ENCODE measurements at regions not wholly inside any gene's neighbourhood (a gene's known extent, or its start where the extent isn't known, plus 50 kb on each side); places are given as distances from the start of the nearest gene placed in this dataset.

DNA sequence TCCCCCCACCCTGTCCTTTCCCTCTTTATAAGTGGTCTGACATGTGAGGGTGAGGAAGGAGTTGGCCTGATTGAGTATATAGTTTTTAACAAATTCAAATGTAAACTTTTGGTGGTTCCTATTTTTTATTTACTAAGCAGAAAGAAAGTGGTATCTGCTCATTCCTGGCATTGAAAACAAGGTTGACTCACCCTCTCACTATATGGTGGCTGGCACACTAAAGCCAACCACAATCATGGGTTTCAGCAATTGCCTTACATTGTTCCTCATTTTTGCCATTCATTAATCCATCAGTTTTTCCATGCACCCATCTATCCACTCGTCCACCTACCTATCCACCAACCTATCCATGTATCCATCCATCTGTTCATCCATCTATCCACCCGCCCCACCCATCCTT is 75.4 kb upstream of the IGFBP5 start:
- no peaks in the 10 kb centered on the region for H3K9me3 ChIP-seq (ENCODE audit: low read length)
- no peaks in the 10 kb centered on the region for H3K79me2 ChIP-seq (ENCODE audit: low read length)
- no peaks in the 10 kb centered on the region for H3K27me3 ChIP-seq (ENCODE audit: low read length)
- H3K9ac ChIP-seq (ENCODE audit: low read length), result no peak overlapping the region
- DNase-seq, result no peak
- H4K20me1 ChIP-seq (ENCODE audit: insufficient read depth, low read depth, low read length), result no peaks in the 10 kb centered on the region
- H3K4me3 ChIP-seq (ENCODE audit: low read length), result no peak overlapping the region
- no peaks in the 10 kb centered on the region for H3K9me2 ChIP-seq (replicated peaks; ENCODE audit: insufficient read depth, low read length)
- no peaks in the 10 kb centered on the region for H3K4me1 ChIP-seq (ENCODE audit: low read length)
- no peaks in the 10 kb centered on the region for H3K36me3 ChIP-seq (ENCODE audit: insufficient read depth, low read length)
- no peak overlapping the region for H3K4me2 ChIP-seq (ENCODE audit: low read depth, low read length, poor library complexity, severe bottlenecking)
- H3K27ac ChIP-seq (ENCODE audit: low read length), result no peak overlapping the region
- no peak overlapping the region for H2AFZ ChIP-seq (ENCODE audit: low read length)

DNA sequence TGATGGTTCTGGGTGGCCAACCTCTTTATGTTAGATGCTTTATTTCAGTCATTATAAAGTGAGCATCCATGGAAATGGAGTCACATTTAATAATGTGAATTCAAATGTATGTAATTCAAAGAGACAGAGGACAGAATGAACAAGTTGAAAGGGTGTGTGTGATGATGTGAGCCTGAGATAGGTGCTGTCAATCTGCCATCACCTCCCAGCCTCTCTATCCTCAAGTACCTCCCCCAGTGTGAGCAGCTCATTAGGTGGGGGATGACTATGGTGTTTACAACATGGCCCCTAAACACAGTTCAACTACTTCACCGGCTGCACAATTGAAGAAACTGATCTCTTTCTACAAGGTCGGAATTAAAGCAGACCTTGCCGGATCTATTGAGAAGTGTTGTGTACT is 74.7 kb upstream of the IGFBP5 start:
- no peak overlapping the region for H2AFZ ChIP-seq (ENCODE audit: low read length)

DNA sequence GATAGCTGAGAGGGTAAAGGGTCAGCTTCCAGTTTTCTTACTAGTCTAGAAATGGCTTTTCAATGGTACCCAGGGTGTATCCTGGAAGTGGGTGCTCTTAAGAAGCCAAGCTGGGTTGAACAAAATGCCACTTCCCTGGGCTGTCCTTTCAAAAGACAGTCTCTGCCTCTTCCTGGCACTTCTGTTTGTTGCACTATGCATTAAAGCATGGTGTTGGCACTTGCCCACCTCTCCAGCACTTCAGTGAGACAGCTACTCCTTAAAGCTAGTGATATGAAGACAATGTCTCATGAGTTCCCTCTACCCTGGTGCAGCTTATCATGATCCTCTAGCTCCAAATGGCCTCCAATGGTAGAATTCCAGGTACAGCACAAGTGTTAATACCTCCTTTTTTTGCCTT is 74.3 kb upstream of the IGFBP5 start:
- Histone ChIP-seq H3K36me3 (ENCODE audit: insufficient read depth, low read length) (no peaks in the 10 kb centered on the region), H3K27me3 (ENCODE audit: low read length) (no peaks in the 10 kb centered on the region), H3K4me3 (ENCODE audit: low read length) (no peak overlapping the region), H3K4me1 (ENCODE audit: low read length) (no peaks in the 10 kb centered on the region), H3K9me3 (ENCODE audit: low read length) (no peaks in the 10 kb centered on the region), H3K79me2 (ENCODE audit: low read length) (no peaks in the 10 kb centered on the region), H3K4me2 (ENCODE audit: low read depth, low read length, poor library complexity, severe bottlenecking) (no peak overlapping the region), H3K9ac (ENCODE audit: low read length) (no peak overlapping the region), H2AFZ (ENCODE audit: low read length) (no peak overlapping the region), H3K27ac (ENCODE audit: low read length) (no peak overlapping the region), H4K20me1 (ENCODE audit: insufficient read depth, low read depth, low read length) (no peaks in the 10 kb centered on the region), H3K9me2 (replicated peaks; ENCODE audit: insufficient read depth, low read length) (no peaks in the 10 kb centered on the region)
- DNase-seq, result no peak

More for the DNA sequence above, 74.7 kb upstream of the IGFBP5 start:
- no peaks in the 10 kb centered on the region for H3K27me3 ChIP-seq (ENCODE audit: low read length)
- no peak overlapping the region for H3K4me3 ChIP-seq (ENCODE audit: low read length)
- no peak overlapping the region for H3K4me2 ChIP-seq (ENCODE audit: low read depth, low read length, poor library complexity, severe bottlenecking)
- H3K27ac ChIP-seq (ENCODE audit: low read length), result no peak overlapping the region
- H3K9me3 ChIP-seq (ENCODE audit: low read length), result no peaks in the 10 kb centered on the region
- no peaks in the 10 kb centered on the region for H3K36me3 ChIP-seq (ENCODE audit: insufficient read depth, low read length)
- H4K20me1 ChIP-seq (ENCODE audit: insufficient read depth, low read depth, low read length), result no peaks in the 10 kb centered on the region
- no peak for DNase-seq
- no peaks in the 10 kb centered on the region for H3K4me1 ChIP-seq (ENCODE audit: low read length)
- no peaks in the 10 kb centered on the region for H3K79me2 ChIP-seq (ENCODE audit: low read length)
- H3K9ac ChIP-seq (ENCODE audit: low read length), result no peak overlapping the region
- H3K9me2 ChIP-seq (replicated peaks; ENCODE audit: insufficient read depth, low read length), result no peaks in the 10 kb centered on the region

DNA sequence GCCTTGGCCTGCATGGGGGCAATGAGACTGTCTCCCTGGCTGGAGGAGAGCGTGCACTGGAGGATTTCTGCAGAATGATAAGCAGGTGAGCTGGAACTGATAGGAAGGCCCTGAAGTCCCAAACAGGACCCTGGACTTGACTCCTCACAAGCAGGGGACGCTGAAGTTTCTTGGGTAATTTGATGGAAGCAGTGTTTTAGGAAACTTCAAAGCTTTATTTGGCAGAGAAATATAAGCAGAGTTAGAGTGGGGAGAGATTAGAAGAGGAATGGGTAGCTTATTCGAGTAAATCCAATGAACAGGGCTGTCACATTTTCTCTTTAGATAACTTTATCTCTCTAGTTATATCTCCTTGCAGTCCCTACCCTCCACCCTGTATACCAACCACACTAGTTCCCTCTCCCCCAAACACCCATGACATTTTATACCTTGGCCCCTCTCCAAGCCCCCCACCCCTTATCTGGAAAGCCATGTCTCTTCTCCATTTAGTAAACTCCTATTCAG is 73.6 kb upstream of the IGFBP5 start:
- no peak overlapping the region for H3K27ac ChIP-seq (ENCODE audit: low read length)
- H3K79me2 ChIP-seq (ENCODE audit: low read length), result no peaks in the 10 kb centered on the region
- H3K27me3 ChIP-seq (ENCODE audit: low read length), result no peaks in the 10 kb centered on the region
- H3K9ac ChIP-seq (ENCODE audit: low read length), result no peak overlapping the region
- H2AFZ ChIP-seq (ENCODE audit: low read length), result no peak overlapping the region
- no peaks in the 10 kb centered on the region for H3K4me1 ChIP-seq (ENCODE audit: low read length)
- H3K4me2 ChIP-seq (ENCODE audit: low read depth, low read length, poor library complexity, severe bottlenecking), result no peak overlapping the region
- H3K4me3 ChIP-seq (ENCODE audit: low read length), result no peak overlapping the region
- no peaks in the 10 kb centered on the region for H3K9me2 ChIP-seq (replicated peaks; ENCODE audit: insufficient read depth, low read length)
- no peaks in the 10 kb centered on the region for H4K20me1 ChIP-seq (ENCODE audit: insufficient read depth, low read depth, low read length)
- DNase-seq, result no peak
- no peaks in the 10 kb centered on the region for H3K36me3 ChIP-seq (ENCODE audit: insufficient read depth, low read length)
- no peaks in the 10 kb centered on the region for H3K9me3 ChIP-seq (ENCODE audit: low read length)

DNA sequence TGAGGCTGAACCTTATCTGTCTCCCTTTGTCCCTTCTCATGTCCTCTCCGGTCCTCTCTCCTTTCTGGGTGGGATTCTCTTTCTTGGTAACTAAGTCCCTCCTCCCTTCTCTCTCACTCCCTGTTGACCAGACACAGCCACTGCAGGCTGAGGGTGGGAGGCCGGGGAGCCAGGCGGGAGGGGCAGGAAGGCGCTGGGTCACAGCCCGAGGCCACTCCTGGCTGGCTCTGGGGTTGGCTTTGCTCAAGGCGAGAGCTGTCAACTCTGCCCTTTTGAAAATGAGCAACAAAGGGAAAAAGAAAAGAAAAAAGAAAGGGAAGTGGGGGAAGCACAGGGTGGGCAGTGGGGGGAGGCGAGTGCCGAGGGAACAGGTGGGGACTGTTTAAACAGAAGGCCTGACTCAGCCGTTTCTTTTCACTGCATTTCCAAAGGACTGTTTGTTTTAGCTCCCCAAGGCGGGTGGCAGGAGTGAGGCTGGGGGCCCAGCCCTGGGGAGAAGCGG is 70.5 kb upstream of the IGFBP5 start:
- no peak for DNase-seq

DNA sequence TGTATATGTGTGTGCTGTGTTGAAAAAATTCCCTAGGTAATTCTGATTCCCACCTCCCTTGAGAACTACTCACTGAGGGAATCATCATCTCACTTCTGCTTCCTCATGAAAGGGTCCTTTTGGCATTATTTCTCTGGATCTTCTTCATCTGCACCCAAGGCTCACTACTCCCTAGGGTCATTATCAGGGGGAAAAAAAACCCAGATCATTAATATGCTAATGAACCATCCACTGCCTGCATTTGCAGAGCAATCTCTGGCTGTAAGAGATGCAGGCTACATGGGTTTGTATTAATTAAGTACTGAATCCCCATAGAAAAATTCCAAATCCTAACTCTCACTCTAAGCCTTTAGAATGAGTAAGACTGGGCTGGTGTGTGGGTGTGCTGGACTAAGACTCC is 68.0 kb upstream of the IGFBP5 start:
- no peaks in the 10 kb centered on the region for H3K36me3 ChIP-seq (ENCODE audit: insufficient read depth, low read length)
- H3K4me2 ChIP-seq (ENCODE audit: low read depth, low read length, poor library complexity, severe bottlenecking), result no peak overlapping the region
- H3K9me3 ChIP-seq (ENCODE audit: low read length), result no peaks in the 10 kb centered on the region
- no peak overlapping the region for H3K9ac ChIP-seq (ENCODE audit: low read length)
- H4K20me1 ChIP-seq (ENCODE audit: insufficient read depth, low read depth, low read length), result no peaks in the 10 kb centered on the region
- H3K27me3 ChIP-seq (ENCODE audit: low read length), result no peaks in the 10 kb centered on the region
- no peak for DNase-seq
- no peak overlapping the region for H3K27ac ChIP-seq (ENCODE audit: low read length)
- no peak overlapping the region for H2AFZ ChIP-seq (ENCODE audit: low read length)
- H3K79me2 ChIP-seq (ENCODE audit: low read length), result no peaks in the 10 kb centered on the region
- H3K4me3 ChIP-seq (ENCODE audit: low read length), result no peak overlapping the region
- no peaks in the 10 kb centered on the region for H3K4me1 ChIP-seq (ENCODE audit: low read length)
- H3K9me2 ChIP-seq (replicated peaks; ENCODE audit: insufficient read depth, low read length), result no peaks in the 10 kb centered on the region

More for the DNA sequence above, 70.5 kb upstream of the IGFBP5 start:
- Histone ChIP-seq H3K4me2 (ENCODE audit: low read depth, low read length, poor library complexity, severe bottlenecking) (no peak overlapping the region), H3K27me3 (ENCODE audit: low read length) (no peaks in the 10 kb centered on the region), H3K27ac (ENCODE audit: low read length) (no peak overlapping the region), H3K79me2 (ENCODE audit: low read length) (no peaks in the 10 kb centered on the region), H3K9ac (ENCODE audit: low read length) (no peak overlapping the region), H4K20me1 (ENCODE audit: insufficient read depth, low read depth, low read length) (no peaks in the 10 kb centered on the region), H3K36me3 (ENCODE audit: insufficient read depth, low read length) (no peaks in the 10 kb centered on the region), H3K4me3 (ENCODE audit: low read length) (no peak overlapping the region), H3K9me3 (ENCODE audit: low read length) (no peaks in the 10 kb centered on the region), H2AFZ (ENCODE audit: low read length) (no peak overlapping the region), H3K4me1 (ENCODE audit: low read length) (no peaks in the 10 kb centered on the region), H3K9me2 (replicated peaks; ENCODE audit: insufficient read depth, low read length) (no peaks in the 10 kb centered on the region)

DNA sequence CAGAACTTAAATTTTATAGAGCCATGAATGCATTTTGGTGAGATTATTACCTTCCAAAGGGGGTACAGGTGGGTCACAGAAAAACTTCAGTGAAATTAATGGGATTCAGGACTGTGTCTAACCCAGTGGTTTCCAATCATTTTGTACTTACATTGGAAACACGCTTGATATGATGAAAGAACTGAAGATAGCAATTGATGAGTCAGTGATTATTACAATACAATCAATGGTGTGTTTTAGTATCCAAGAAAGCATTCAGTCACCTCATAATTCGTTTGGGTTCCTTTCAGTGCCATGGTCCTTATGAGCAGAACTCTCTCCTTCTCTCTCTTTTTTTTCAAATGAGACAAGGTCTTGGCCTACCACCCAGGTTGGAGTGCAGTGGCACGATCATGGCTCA is 66.5 kb upstream of the IGFBP5 start:
- no peaks in the 10 kb centered on the region for H3K27me3 ChIP-seq (ENCODE audit: low read length)
- no peak overlapping the region for H2AFZ ChIP-seq (ENCODE audit: low read length)
- no peaks in the 10 kb centered on the region for H3K79me2 ChIP-seq (ENCODE audit: low read length)
- no peaks in the 10 kb centered on the region for H3K9me2 ChIP-seq (replicated peaks; ENCODE audit: insufficient read depth, low read length)
- no peak for DNase-seq
- H3K9ac ChIP-seq (ENCODE audit: low read length), result no peak overlapping the region
- no peak overlapping the region for H3K27ac ChIP-seq (ENCODE audit: low read length)
- H3K4me2 ChIP-seq (ENCODE audit: low read depth, low read length, poor library complexity, severe bottlenecking), result no peak overlapping the region
- H3K9me3 ChIP-seq (ENCODE audit: low read length), result no peaks in the 10 kb centered on the region
- H4K20me1 ChIP-seq (ENCODE audit: insufficient read depth, low read depth, low read length), result no peaks in the 10 kb centered on the region
- H3K4me1 ChIP-seq (ENCODE audit: low read length), result no peaks in the 10 kb centered on the region
- no peaks in the 10 kb centered on the region for H3K36me3 ChIP-seq (ENCODE audit: insufficient read depth, low read length)
- no peak overlapping the region for H3K4me3 ChIP-seq (ENCODE audit: low read length)

DNA sequence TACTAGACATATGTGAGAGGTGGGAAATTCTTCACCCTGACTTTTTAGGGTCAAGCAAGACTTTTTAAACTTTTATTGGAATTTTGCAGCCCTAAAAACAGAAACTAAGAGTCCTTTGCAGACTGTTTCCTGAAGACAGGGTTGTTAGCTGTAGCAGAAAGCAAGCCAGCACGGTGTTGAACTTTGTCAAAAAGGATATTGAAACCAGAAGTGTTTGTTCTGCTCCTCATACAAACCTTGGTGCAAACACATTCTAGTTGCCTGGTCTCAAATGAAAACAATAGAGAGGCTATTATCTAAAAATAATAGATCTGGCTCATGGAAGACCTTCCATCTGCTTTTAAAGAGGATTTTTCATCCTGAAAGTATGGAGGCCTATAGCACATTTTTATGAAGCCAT is 65.8 kb upstream of the IGFBP5 start:
- no peak overlapping the region for H3K27ac ChIP-seq (ENCODE audit: low read length)
- H3K79me2 ChIP-seq (ENCODE audit: low read length), result no peaks in the 10 kb centered on the region
- no peak overlapping the region for H3K9ac ChIP-seq (ENCODE audit: low read length)
- H3K4me2 ChIP-seq (ENCODE audit: low read depth, low read length, poor library complexity, severe bottlenecking), result no peak overlapping the region
- H2AFZ ChIP-seq (ENCODE audit: low read length), result no peak overlapping the region
- H3K4me1 ChIP-seq (ENCODE audit: low read length), result no peaks in the 10 kb centered on the region
- no peaks in the 10 kb centered on the region for H3K9me3 ChIP-seq (ENCODE audit: low read length)
- no peaks in the 10 kb centered on the region for H3K9me2 ChIP-seq (replicated peaks; ENCODE audit: insufficient read depth, low read length)
- no peaks in the 10 kb centered on the region for H3K27me3 ChIP-seq (ENCODE audit: low read length)
- no peak overlapping the region for H3K4me3 ChIP-seq (ENCODE audit: low read length)
- H3K36me3 ChIP-seq (ENCODE audit: insufficient read depth, low read length), result no peaks in the 10 kb centered on the region
- DNase-seq, result no peak
- H4K20me1 ChIP-seq (ENCODE audit: insufficient read depth, low read depth, low read length), result no peaks in the 10 kb centered on the region
